ENCODE measurements at regions not wholly inside any gene's neighbourhood (a gene's known extent, or its start where the extent isn't known, plus 50 kb on each side); places are given as distances from the start of the nearest gene placed in this dataset.

GRCh38 chr17:77441130-77441920 is 300.6 kb downstream of the SEC14L1 start:
- CTCF ChIA-PET: no interaction called here
- BruUV-seq (replicated peaks): no TSS peak
- H3K9me2 ChIP-seq (replicated peaks; ENCODE audit: low read length): no peaks in the 10 kb centered on the region
- H3K4me3 ChIP-seq (ENCODE audit: low read length): no peak overlapping the region
- no peak overlapping the region for H3K4me2 ChIP-seq (ENCODE audit: low read length)
- peaks cover 57% of the 10 kb centered on the region for H3K79me2 ChIP-seq (ENCODE audit: low read length)
- no peaks in the 10 kb centered on the region for H3K4me1 ChIP-seq (ENCODE audit: insufficient read depth, low read length)
- no peak for ATAC-seq
- no peaks in the 10 kb centered on the region for H3K9me3 ChIP-seq (ENCODE audit: low read length)
- no peak overlapping the region for H2AFZ ChIP-seq (ENCODE audit: low read length)
- no peak overlapping the region for H3K27ac ChIP-seq (ENCODE audit: low read length)
- no peak for DNase-seq
- peaks cover 6% of the 10 kb centered on the region; the same call in 1 of the 2 replicates for H3K36me3 ChIP-seq (ENCODE audit: low read depth, low read length)
- TF ChIP-seq CTCF (conservative IDR thresholded peaks at IDR 0.05; ENCODE audit: low read depth, low read length): no peak
- TF ChIP-seq EZH2 (IDR thresholded peaks at IDR 0.05; ENCODE audit: low read length, unreplicated experiment): no peak
- TF ChIP-seq EZH2phosphoT487 (IDR thresholded peaks at IDR 0.05; ENCODE audit: borderline replicate concordance, low read length): no peak
- intact Hi-C loops (cut with micrococcal nuclease): no loop called here
- H4K20me1 ChIP-seq (ENCODE audit: low read length): peaks cover 28% of the 10 kb centered on the region; the same call in 1 of the 2 replicates
- H3F3A ChIP-seq (ENCODE audit: low read length, unreplicated experiment): no peaks in the 10 kb centered on the region
- no peaks in the 10 kb centered on the region for H3K27me3 ChIP-seq (ENCODE audit: low read length)
- H3K9ac ChIP-seq (ENCODE audit: low read length): no peak overlapping the region
- POLR2A ChIA-PET (ENCODE audit: unreplicated experiment): no interaction called here

- Histone ChIP-seq H3F3A (ENCODE audit: low read length, unreplicated experiment) (no peaks in the 10 kb centered on the region), H3K4me1 (ENCODE audit: insufficient read depth, low read length) (no peaks in the 10 kb centered on the region), H4K20me1 (ENCODE audit: low read length) (peaks cover 22% of the 10 kb centered on the region; the same call in 1 of the 2 replicates), H3K4me3 (ENCODE audit: low read length) (no peak overlapping the region), H3K79me2 (ENCODE audit: low read length) (peaks cover 56% of the 10 kb centered on the region), H3K9me3 (ENCODE audit: low read length) (no peaks in the 10 kb centered on the region), H3K27ac (ENCODE audit: low read length) (no peak overlapping the region), H3K27me3 (ENCODE audit: low read length) (no peaks in the 10 kb centered on the region), H2AFZ (ENCODE audit: low read length) (no peak overlapping the region), H3K9ac (ENCODE audit: low read length) (no peak overlapping the region), H3K4me2 (ENCODE audit: low read length) (no peak overlapping the region), H3K36me3 (ENCODE audit: low read depth, low read length) (peaks cover 6% of the 10 kb centered on the region; the same call in 1 of the 2 replicates), H3K9me2 (replicated peaks; ENCODE audit: low read length) (no peaks in the 10 kb centered on the region)
- no TSS peak for BruUV-seq (replicated peaks)
- TF ChIP-seq EZH2 (IDR thresholded peaks at IDR 0.05; ENCODE audit: low read length, unreplicated experiment) (no peak), EZH2phosphoT487 (IDR thresholded peaks at IDR 0.05; ENCODE audit: borderline replicate concordance, low read length) (no peak), CTCF (conservative IDR thresholded peaks at IDR 0.05; ENCODE audit: low read depth, low read length) (no peak)
- ATAC-seq: no peak
- POLR2A ChIA-PET (ENCODE audit: unreplicated experiment): no interaction called here
- intact Hi-C loops (cut with micrococcal nuclease): no loop called here
- CTCF ChIA-PET: no interaction called here
- DNase-seq: no peak
Observed at GRCh38 chr17:77441940-77442339, 301.2 kb downstream of the SEC14L1 start.

Measured in PC-3 (cell line).